HEK293 (cell line): ENCODE measurements at regions not wholly inside any gene's neighbourhood (a gene's known extent, or its start where the extent isn't known, plus 50 kb on each side); places are given as distances from the start of the nearest gene placed in this dataset.

ENCODE experiments used
- CTCF ChIA-PET: fragments of 350-600 bp; formaldehyde crosslinking; extraction: SDS; loops from one replicate; lab custom pipeline; 2021; ENCODE audit warnings: antibody characterized with exemption; lab: Yijun Ruan, JAX
- POLR2A ChIA-PET: fragments of 300-600 bp; formaldehyde crosslinking; extraction: SDS; loops from one replicate; lab custom pipeline; 2020; ENCODE audit warnings: antibody characterized with exemption, inconsistent platforms; lab: Yijun Ruan, JAX
- H3K27ac ChIP-seq: fragments of 200-500 bp; sonication (Bioruptor generic); 2 replicates; pipeline ENCODE4 v1.5.1; 2014; ENCODE audit warnings: low read depth, low read length, control low read depth, inconsistent platforms; ENCODE audit errors: extremely low read depth
- H3K36me3 ChIP-seq, 2 experiments: fragments of 200-500 bp in 1 of 2; sonication (Bioruptor generic) in 1 of 2; 1 replicate in 1 of 2; 2 replicates in 1 of 2; pipeline ENCODE4 v1.5.1; 2014 to 2017; ENCODE audit warnings: inconsistent platforms in 2 of 2, low read length in 2 of 2; ENCODE audit not compliant: control insufficient read depth in 2 of 2, insufficient read depth in 1 of 2
- H3K4me1 ChIP-seq: fragments of 200-500 bp; sonication (Bioruptor generic); 2 replicates; pipeline ENCODE4 v1.5.1; 2014; ENCODE audit warnings: mild to moderate bottlenecking, low read length, inconsistent platforms; ENCODE audit not compliant: control insufficient read depth, insufficient read depth
- H3K4me3 ChIP-seq: 2 replicates; pipeline ENCODE4 v1.5.1; 2011; ENCODE audit warnings: low read depth, mild to moderate bottlenecking, control low read depth, low read length, moderate library complexity
- H3K9me3 ChIP-seq: fragments of 200-500 bp; sonication (Bioruptor generic); 2 replicates; pipeline ENCODE4 v1.5.1; 2014; ENCODE audit warnings: low read depth, low read length, inconsistent platforms; ENCODE audit not compliant: control insufficient read depth, insufficient read depth
- SALL2 ChIP-seq: fragments of 450-650 bp; formaldehyde crosslinking; IDR thresholded peaks from 2 replicates; pipeline ENCODE4 v1.5.0; 2017; ENCODE audit warnings: missing biosample characterization, mild to moderate bottlenecking, missing genetic modification characterization, borderline replicate concordance
- ZBTB48 ChIP-seq: fragments of 450-650 bp; formaldehyde crosslinking; IDR thresholded peaks from 2 replicates; pipeline ENCODE4 v1.5.1; 2016; ENCODE audit warnings: missing biosample characterization, missing genetic modification characterization
- ZFHX2 ChIP-seq: fragments of 450-650 bp; formaldehyde crosslinking; conservative IDR thresholded peaks from 2 replicates; pipeline ENCODE4 v1.5.1; 2016; ENCODE audit warnings: missing biosample characterization, missing genetic modification characterization
- ZNF138 ChIP-seq: fragments of 450-650 bp; formaldehyde crosslinking; IDR thresholded peaks from 2 replicates; pipeline ENCODE4 v1.5.1; 2016; ENCODE audit warnings: missing biosample characterization, missing genetic modification characterization, borderline replicate concordance
- ZNF16 ChIP-seq: fragments of 450-650 bp; formaldehyde crosslinking; IDR thresholded peaks from 2 replicates; pipeline ENCODE4 v1.5.1; 2016; ENCODE audit warnings: low read depth, missing biosample characterization, missing genetic modification characterization
- ZNF184 ChIP-seq: fragments of 450-650 bp; IDR thresholded peaks from 2 replicates; pipeline ENCODE4 v1.5.1; 2018; ENCODE audit warnings: missing biosample characterization, mild to moderate bottlenecking, missing genetic modification characterization
- ZNF23 ChIP-seq: fragments of 450-650 bp; formaldehyde crosslinking; IDR thresholded peaks from 2 replicates; pipeline ENCODE4 v1.5.1; 2016; ENCODE audit warnings: missing biosample characterization, missing genetic modification characterization, borderline replicate concordance
- ZNF248 ChIP-seq: fragments of 450-650 bp; formaldehyde crosslinking; IDR thresholded peaks from 2 replicates; pipeline ENCODE4 v1.5.1; 2017; ENCODE audit warnings: missing biosample characterization, missing genetic modification characterization
- ZNF37A ChIP-seq: fragments of 450-650 bp; IDR thresholded peaks from 2 replicates; pipeline ENCODE4 v1.5.1; 2018; ENCODE audit warnings: missing biosample characterization, missing genetic modification characterization
- ZNF404 ChIP-seq: fragments of 450-650 bp; formaldehyde crosslinking; IDR thresholded peaks from 2 replicates; pipeline ENCODE4 v1.5.1; 2017; ENCODE audit warnings: missing biosample characterization, missing genetic modification characterization
- ZNF514 ChIP-seq: fragments of 450-650 bp; formaldehyde crosslinking; IDR thresholded peaks from 2 replicates; pipeline ENCODE4 v1.5.1; 2016; ENCODE audit warnings: missing biosample characterization, missing genetic modification characterization
- ZNF548 ChIP-seq: fragments of 450-650 bp; formaldehyde crosslinking; IDR thresholded peaks from 2 replicates; pipeline ENCODE4 v1.5.1; 2016; ENCODE audit warnings: missing biosample characterization, missing genetic modification characterization
- ZNF626 ChIP-seq: fragments of 450-650 bp; sonication (Bioruptor Pico); formaldehyde crosslinking; IDR thresholded peaks from 2 replicates; pipeline ENCODE4 v1.5.1; 2018; ENCODE audit warnings: missing biosample characterization, missing genetic modification characterization, inconsistent platforms
- ZNF660 ChIP-seq: fragments of 450-650 bp; IDR thresholded peaks from 2 replicates; pipeline ENCODE4 v1.5.1; 2018; ENCODE audit warnings: missing biosample characterization, mild to moderate bottlenecking, missing genetic modification characterization
- ZNF707 ChIP-seq: fragments of 450-650 bp; formaldehyde crosslinking; IDR thresholded peaks from 2 replicates; pipeline ENCODE4 v1.5.1; 2016; ENCODE audit warnings: missing biosample characterization, missing genetic modification characterization
- ZNF791 ChIP-seq: fragments of 450-650 bp; formaldehyde crosslinking; IDR thresholded peaks from 2 replicates; pipeline ENCODE4 v1.5.1; 2016; ENCODE audit warnings: missing biosample characterization, missing genetic modification characterization
- ZNF837 ChIP-seq: fragments of 450-650 bp; formaldehyde crosslinking; IDR thresholded peaks from 2 replicates; pipeline ENCODE4 v1.5.1; 2016; ENCODE audit warnings: missing biosample characterization, missing genetic modification characterization
- TF ChIP-seq, protein P1 (sequence below): fragments of 450-650 bp; formaldehyde crosslinking; IDR thresholded peaks from 2 replicates; pipeline ENCODE4 v1.5.1; 2016; ENCODE audit warnings: missing biosample characterization, missing genetic modification characterization
- TF ChIP-seq, protein P2 (sequence below): fragments of 450-650 bp; formaldehyde crosslinking; IDR thresholded peaks from 2 replicates; pipeline ENCODE4 v1.5.1; 2016; ENCODE audit warnings: missing biosample characterization, missing genetic modification characterization, borderline replicate concordance
- TF ChIP-seq, protein P3 (sequence below): fragments of 450-650 bp; formaldehyde crosslinking; IDR thresholded peaks from 2 replicates; pipeline ENCODE4 v1.5.1; 2016; ENCODE audit warnings: missing biosample characterization, missing genetic modification characterization
- TF ChIP-seq, protein P4 (sequence below): fragments of 450-650 bp; formaldehyde crosslinking; IDR thresholded peaks from 2 replicates; pipeline ENCODE4 v1.5.1; 2017; ENCODE audit warnings: missing biosample characterization, missing genetic modification characterization
- TF ChIP-seq, protein P5 (sequence below): IDR thresholded peaks from 2 replicates; pipeline ENCODE4 v1.6.1; 2011; ENCODE audit warnings: mild to moderate bottlenecking, low read depth, low read length, borderline replicate concordance
- TF ChIP-seq, protein P6 (sequence below): fragments of 450-650 bp; formaldehyde crosslinking; IDR thresholded peaks from 2 replicates; pipeline ENCODE4 v1.5.1; 2017; ENCODE audit warnings: missing biosample characterization, missing genetic modification characterization
- TF ChIP-seq, protein P7 (sequence below): fragments of 450-650 bp; formaldehyde crosslinking; IDR thresholded peaks from 2 replicates; pipeline ENCODE4 v1.5.1; 2016; ENCODE audit warnings: missing biosample characterization, missing genetic modification characterization

DNA sequence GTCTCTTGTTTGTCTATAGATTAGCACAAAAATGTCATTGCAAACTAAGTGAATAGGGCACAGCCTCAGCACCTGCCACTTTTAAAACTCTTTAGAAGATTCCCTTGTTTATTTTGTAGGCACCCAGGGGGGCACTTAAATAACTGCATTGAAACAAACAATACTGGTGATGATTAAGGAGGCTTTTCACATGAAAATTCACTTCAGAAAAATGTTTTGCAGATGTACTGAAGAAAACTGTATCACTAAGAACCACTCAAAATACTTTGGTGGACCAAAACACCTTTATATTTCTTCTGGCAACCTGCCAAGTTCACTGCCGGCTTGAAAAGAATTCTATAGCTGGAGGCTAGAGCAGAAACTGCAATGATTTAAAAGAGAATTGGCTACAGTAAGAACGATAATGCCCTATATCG is 281.5 kb downstream of the TOX3 start (continued):
- TF ChIP-seq, protein P1, sequence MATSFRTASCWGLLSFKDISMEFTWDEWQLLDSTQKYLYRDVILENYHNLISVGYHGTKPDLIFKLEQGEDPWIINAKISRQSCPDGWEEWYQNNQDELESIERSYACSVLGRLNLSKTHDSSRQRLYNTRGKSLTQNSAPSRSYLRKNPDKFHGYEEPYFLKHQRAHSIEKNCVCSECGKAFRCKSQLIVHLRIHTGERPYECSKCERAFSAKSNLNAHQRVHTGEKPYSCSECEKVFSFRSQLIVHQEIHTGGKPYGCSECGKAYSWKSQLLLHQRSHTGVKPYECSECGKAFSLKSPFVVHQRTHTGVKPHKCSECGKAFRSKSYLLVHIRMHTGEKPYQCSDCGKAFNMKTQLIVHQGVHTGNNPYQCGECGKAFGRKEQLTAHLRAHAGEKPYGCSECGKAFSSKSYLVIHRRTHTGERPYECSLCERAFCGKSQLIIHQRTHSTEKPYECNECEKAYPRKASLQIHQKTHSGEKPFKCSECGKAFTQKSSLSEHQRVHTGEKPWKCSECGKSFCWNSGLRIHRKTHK: no peak
- TF ChIP-seq ZNF23 (tag by site-specific recombination) (no peak), ZNF660 (peak; percentile 57; the same call in 1 of the 2 replicates), ZNF548 (tag by site-specific recombination) (no peak), ZNF138 (tag by site-specific recombination) (no peak), ZNF837 (no peak), SALL2 (no peak), ZNF248 (tag by site-specific recombination) (no peak)
- TF ChIP-seq, protein P2, sequence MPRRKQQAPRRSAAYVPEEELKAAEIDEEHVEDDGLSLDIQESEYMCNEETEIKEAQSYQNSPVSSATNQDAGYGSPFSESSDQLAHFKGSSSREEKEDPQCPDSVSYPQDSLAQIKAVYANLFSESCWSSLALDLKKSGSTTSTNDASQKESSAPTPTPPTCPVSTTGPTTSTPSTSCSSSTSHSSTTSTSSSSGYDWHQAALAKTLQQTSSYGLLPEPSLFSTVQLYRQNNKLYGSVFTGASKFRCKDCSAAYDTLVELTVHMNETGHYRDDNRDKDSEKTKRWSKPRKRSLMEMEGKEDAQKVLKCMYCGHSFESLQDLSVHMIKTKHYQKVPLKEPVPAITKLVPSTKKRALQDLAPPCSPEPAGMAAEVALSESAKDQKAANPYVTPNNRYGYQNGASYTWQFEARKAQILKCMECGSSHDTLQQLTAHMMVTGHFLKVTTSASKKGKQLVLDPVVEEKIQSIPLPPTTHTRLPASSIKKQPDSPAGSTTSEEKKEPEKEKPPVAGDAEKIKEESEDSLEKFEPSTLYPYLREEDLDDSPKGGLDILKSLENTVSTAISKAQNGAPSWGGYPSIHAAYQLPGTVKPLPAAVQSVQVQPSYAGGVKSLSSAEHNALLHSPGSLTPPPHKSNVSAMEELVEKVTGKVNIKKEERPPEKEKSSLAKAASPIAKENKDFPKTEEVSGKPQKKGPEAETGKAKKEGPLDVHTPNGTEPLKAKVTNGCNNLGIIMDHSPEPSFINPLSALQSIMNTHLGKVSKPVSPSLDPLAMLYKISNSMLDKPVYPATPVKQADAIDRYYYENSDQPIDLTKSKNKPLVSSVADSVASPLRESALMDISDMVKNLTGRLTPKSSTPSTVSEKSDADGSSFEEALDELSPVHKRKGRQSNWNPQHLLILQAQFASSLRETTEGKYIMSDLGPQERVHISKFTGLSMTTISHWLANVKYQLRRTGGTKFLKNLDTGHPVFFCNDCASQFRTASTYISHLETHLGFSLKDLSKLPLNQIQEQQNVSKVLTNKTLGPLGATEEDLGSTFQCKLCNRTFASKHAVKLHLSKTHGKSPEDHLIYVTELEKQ (tag by site-specific recombination): no peak
- TF ChIP-seq, protein P3, sequence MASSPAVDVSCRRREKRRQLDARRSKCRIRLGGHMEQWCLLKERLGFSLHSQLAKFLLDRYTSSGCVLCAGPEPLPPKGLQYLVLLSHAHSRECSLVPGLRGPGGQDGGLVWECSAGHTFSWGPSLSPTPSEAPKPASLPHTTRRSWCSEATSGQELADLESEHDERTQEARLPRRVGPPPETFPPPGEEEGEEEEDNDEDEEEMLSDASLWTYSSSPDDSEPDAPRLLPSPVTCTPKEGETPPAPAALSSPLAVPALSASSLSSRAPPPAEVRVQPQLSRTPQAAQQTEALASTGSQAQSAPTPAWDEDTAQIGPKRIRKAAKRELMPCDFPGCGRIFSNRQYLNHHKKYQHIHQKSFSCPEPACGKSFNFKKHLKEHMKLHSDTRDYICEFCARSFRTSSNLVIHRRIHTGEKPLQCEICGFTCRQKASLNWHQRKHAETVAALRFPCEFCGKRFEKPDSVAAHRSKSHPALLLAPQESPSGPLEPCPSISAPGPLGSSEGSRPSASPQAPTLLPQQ (tag by site-specific recombination): 0 out of 2 replicates have a peak, but pooled peaks have one; percentile 38
- TF ChIP-seq, protein P4, sequence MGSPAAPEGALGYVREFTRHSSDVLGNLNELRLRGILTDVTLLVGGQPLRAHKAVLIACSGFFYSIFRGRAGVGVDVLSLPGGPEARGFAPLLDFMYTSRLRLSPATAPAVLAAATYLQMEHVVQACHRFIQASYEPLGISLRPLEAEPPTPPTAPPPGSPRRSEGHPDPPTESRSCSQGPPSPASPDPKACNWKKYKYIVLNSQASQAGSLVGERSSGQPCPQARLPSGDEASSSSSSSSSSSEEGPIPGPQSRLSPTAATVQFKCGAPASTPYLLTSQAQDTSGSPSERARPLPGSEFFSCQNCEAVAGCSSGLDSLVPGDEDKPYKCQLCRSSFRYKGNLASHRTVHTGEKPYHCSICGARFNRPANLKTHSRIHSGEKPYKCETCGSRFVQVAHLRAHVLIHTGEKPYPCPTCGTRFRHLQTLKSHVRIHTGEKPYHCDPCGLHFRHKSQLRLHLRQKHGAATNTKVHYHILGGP (tag by site-specific recombination): no peak
- TF ChIP-seq, protein P5, sequence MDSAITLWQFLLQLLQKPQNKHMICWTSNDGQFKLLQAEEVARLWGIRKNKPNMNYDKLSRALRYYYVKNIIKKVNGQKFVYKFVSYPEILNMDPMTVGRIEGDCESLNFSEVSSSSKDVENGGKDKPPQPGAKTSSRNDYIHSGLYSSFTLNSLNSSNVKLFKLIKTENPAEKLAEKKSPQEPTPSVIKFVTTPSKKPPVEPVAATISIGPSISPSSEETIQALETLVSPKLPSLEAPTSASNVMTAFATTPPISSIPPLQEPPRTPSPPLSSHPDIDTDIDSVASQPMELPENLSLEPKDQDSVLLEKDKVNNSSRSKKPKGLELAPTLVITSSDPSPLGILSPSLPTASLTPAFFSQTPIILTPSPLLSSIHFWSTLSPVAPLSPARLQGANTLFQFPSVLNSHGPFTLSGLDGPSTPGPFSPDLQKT: no peak
- TF ChIP-seq, protein P6, sequence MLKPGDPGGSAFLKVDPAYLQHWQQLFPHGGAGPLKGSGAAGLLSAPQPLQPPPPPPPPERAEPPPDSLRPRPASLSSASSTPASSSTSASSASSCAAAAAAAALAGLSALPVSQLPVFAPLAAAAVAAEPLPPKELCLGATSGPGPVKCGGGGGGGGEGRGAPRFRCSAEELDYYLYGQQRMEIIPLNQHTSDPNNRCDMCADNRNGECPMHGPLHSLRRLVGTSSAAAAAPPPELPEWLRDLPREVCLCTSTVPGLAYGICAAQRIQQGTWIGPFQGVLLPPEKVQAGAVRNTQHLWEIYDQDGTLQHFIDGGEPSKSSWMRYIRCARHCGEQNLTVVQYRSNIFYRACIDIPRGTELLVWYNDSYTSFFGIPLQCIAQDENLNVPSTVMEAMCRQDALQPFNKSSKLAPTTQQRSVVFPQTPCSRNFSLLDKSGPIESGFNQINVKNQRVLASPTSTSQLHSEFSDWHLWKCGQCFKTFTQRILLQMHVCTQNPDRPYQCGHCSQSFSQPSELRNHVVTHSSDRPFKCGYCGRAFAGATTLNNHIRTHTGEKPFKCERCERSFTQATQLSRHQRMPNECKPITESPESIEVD (tag by site-specific recombination): no peak

DNA sequence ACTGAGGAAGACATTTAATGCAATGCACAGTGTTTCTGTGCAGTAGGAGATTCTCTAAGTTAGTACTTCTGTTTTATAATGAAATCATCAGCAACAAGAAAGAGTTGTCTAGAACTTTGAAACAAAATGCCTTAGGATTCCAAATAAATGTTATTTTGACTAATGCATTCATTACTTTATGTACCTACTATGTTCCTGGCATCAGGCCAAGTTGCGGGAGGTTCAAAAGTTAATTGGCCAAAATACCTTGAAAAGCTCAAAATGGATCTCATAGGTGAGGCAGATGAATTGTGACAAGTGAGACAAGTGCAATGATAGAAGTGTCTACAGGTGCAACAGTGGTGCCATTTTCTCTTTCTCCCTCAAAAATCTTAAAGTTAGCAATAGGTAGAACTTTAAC is 289.4 kb downstream of the TOX3 start:
- ChIA-PET POLR2A (no interaction called here), CTCF (interaction anchor here (1.3 kb wide), 1 partner anchor 66 kb away, joined by 4 read pairs; no protein-coding TSS in a partner anchor)
- Histone ChIP-seq H3K4me3 (no peak overlapping the region), H3K27ac (no peak overlapping the region), H3K9me3 (no peaks in the 10 kb centered on the region), H3K4me1 (no peaks in the 10 kb centered on the region), H3K36me3 (no peaks in the 10 kb centered on the region)
- TF ChIP-seq, protein P4 (tag by site-specific recombination): no peak
- TF ChIP-seq ZNF626 (tag by site-specific recombination) (no peak), ZNF707 (tag by site-specific recombination) (no peak), ZFHX2 (tag by site-specific recombination) (no peak), ZNF514 (no peak), ZNF791 (tag by site-specific recombination) (no peak), ZNF404 (tag by site-specific recombination) (no peak), ZNF16 (tag by site-specific recombination) (no peak), ZNF37A (tag by site-specific recombination) (no peak), ZNF184 (tag by site-specific recombination) (no peak), ZBTB48 (tag by site-specific recombination) (no peak)
- TF ChIP-seq, protein P7, sequence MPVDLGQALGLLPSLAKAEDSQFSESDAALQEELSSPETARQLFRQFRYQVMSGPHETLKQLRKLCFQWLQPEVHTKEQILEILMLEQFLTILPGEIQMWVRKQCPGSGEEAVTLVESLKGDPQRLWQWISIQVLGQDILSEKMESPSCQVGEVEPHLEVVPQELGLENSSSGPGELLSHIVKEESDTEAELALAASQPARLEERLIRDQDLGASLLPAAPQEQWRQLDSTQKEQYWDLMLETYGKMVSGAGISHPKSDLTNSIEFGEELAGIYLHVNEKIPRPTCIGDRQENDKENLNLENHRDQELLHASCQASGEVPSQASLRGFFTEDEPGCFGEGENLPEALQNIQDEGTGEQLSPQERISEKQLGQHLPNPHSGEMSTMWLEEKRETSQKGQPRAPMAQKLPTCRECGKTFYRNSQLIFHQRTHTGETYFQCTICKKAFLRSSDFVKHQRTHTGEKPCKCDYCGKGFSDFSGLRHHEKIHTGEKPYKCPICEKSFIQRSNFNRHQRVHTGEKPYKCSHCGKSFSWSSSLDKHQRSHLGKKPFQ (tag by site-specific recombination): no peak
